Mesenteric fat pad (tissue), 1 donor: ENCODE measurements at regions not wholly inside any gene's neighbourhood (a gene's known extent, or its start where the extent isn't known, plus 50 kb on each side); places are given as distances from the start of the nearest gene placed in this dataset.
"Not testable (repeated sequence)": the region's sequence is repeated elsewhere in the genome, so short reads cannot be mapped to it uniquely, and the experiment has no call there.

Experiments used
- DNase-seq: peaks from one replicate; pipeline ENCODE4 v3.0.0-alpha.2; 2020; ENCODE audit warnings: low spot score
- donor health status: DM: yes; HTN: yes; CAD: no.

GRCh38 chr2:95764966-95765365 lies 173.2 kb downstream of the TRIM43 start:
- DNase-seq = not testable (repeated sequence)

- DNase-seq = not testable (repeated sequence)
These were observed 174.4 kb downstream of the TRIM43 start for GRCh38 chr2:95765925-95766910.

GRCh38 chr2:95767531-95767930 lies 175.7 kb downstream of the TRIM43 start:
- not testable (repeated sequence) for DNase-seq

GRCh38 chr2:95767950-95768349 lies 176.1 kb downstream of the TRIM43 start:
- DNase-seq = not testable (repeated sequence)

GRCh38 chr2:95769256-95769655 lies 177.5 kb downstream of the TRIM43 start:
- DNase-seq = not testable (repeated sequence)

GRCh38 chr2:95770726-95771125 lies 178.9 kb downstream of the TRIM43 start:
- DNase-seq = not testable (repeated sequence)

- DNase-seq = not testable (repeated sequence)
These were observed 182.8 kb downstream of the TRIM43 start for GRCh38 chr2:95774322-95775192.

GRCh38 chr2:95775193-95775531 lies 183.4 kb downstream of the TRIM43 start:
- DNase-seq = not testable (repeated sequence)
